Vagina (tissue), 2 donors: ENCODE measurements at regions not wholly inside any gene's neighbourhood (a gene's known extent, or its start where the extent isn't known, plus 50 kb on each side); places are given as distances from the start of the nearest gene placed in this dataset.

ENCODE experiments used
- DNase-seq, 2 donors: peaks; one replicate each; pipeline ENCODE4 v3.0.0-alpha.2; 2017; ENCODE audit errors: extremely low spot score in 2 of 2
- H3K27ac ChIP-seq: fragments of 200-600 bp; sonication (generic); one replicate; pipeline ENCODE4 v1.5.1; 2019
- H3K27me3 ChIP-seq: fragments of 200-600 bp; sonication (generic); one replicate; pipeline ENCODE4 v1.5.1; 2019
- H3K36me3 ChIP-seq, 2 donors: fragments of 200-600 bp; sonication (generic); one replicate each; pipeline ENCODE4 v1.5.1; 2017 to 2019
- H3K4me1 ChIP-seq: fragments of 200-600 bp; sonication (generic); one replicate; pipeline ENCODE4 v1.5.1; 2019
- H3K4me3 ChIP-seq, 2 donors: fragments of 200-600 bp; sonication (generic); 1 replicate in 1 of 2; 2 replicates in 1 of 2; pipeline ENCODE4 v1.5.1; 2016 to 2019
- H3K9me3 ChIP-seq: fragments of 200-600 bp; sonication (generic); one replicate; pipeline ENCODE4 v1.5.1; 2019
- POLR2A ChIP-seq, 2 donors: fragments of 450-650 bp; IDR thresholded peaks; one replicate each; pipeline ENCODE4 v1.6.1; 2017; ENCODE audit warnings: antibody characterized with exemption in 2 of 2, mild to moderate bottlenecking in 2 of 2, moderate library complexity in 2 of 2
- POLR2AphosphoS5 ChIP-seq, 2 donors: sonication (generic); formaldehyde crosslinking; IDR thresholded peaks; one replicate each; pipeline ENCODE4 v1.9.0; 2017; ENCODE audit warnings: antibody characterized with exemption in 2 of 2, mild to moderate bottlenecking in 2 of 2, low read depth in 1 of 2; ENCODE audit not compliant: insufficient read depth in 1 of 2
- intact Hi-C: fragments of 100-400 bp; cut with DNase I; formaldehyde crosslinking; loops from one replicate; pipeline ENCODE4 v1.15.1; 2023
- TF ChIP-seq, protein P1 (sequence below), 3 experiments: fragments of 450-650 bp in 2 of 3; fragments of 200-600 bp in 1 of 3; sonication (generic) in 1 of 3; IDR thresholded peaks; one replicate each; pipeline ENCODE4 v1.5.1; 2017 to 2019; ENCODE audit warnings: antibody characterized with exemption in 3 of 3, mild to moderate bottlenecking in 2 of 3, moderate library complexity in 2 of 3

DNA sequence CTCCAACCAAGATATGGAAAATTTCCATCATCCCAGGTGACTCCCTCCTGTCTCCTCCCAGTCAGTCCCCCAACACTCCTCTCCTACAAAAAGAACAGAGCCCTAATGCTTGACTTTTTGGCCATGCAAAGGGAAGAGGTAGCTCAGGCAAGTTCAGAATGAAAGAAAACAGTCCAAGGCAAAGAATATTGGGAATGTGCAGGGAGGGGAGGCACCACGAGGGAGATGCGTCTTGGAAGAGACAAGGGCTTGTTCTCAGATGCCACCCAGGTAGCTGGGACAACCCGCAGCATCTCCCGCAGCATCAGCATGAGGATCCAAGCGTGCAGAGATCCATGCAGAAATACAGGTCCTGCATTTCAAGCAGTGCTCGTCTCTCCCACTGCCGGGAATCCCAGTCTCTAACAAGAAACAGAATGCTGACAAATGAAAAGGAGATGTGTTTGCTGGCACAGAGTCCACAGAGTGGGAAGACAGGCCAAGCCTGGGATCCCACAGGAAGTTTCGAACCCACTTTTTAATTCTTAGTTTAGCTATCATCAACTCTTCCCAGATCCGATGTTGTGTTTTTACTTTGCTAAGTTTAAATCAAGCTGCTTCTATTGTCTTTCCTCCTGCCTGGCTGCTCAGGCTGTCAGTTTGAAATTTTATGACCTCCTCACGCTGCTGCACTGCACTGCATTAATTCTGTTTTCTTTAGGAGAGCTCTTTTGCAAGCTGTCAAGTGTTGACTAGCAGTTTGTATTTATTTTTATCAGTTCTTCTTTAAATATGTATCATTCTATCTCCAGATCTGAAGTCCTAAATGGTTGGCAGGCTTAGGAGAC is 86.8 kb upstream of the OSMR start:
- Histone ChIP-seq H3K27me3 (no peaks in the 10 kb centered on the region), H3K27ac (peak overlapping the region; percentile 29), H3K4me1 (no peaks in the 10 kb centered on the region), H3K9me3 (no peaks in the 10 kb centered on the region), H3K36me3 (no peaks in the 10 kb centered on the region), H3K4me3 (peak overlapping the region; percentile 2 to 4)
- no peak for DNase-seq
- TF ChIP-seq, protein P1, sequence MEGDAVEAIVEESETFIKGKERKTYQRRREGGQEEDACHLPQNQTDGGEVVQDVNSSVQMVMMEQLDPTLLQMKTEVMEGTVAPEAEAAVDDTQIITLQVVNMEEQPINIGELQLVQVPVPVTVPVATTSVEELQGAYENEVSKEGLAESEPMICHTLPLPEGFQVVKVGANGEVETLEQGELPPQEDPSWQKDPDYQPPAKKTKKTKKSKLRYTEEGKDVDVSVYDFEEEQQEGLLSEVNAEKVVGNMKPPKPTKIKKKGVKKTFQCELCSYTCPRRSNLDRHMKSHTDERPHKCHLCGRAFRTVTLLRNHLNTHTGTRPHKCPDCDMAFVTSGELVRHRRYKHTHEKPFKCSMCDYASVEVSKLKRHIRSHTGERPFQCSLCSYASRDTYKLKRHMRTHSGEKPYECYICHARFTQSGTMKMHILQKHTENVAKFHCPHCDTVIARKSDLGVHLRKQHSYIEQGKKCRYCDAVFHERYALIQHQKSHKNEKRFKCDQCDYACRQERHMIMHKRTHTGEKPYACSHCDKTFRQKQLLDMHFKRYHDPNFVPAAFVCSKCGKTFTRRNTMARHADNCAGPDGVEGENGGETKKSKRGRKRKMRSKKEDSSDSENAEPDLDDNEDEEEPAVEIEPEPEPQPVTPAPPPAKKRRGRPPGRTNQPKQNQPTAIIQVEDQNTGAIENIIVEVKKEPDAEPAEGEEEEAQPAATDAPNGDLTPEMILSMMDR (IDR thresholded peaks at IDR 0.05), result no peak
- TF ChIP-seq POLR2AphosphoS5 (IDR thresholded peaks at IDR 0.05; ENCODE audit: insufficient read depth in 1 of 2, low read depth in 1 of 2) (no peak), POLR2A (IDR thresholded peaks at IDR 0.05) (no peak)
- intact Hi-C loops, result no loop called here

DNA sequence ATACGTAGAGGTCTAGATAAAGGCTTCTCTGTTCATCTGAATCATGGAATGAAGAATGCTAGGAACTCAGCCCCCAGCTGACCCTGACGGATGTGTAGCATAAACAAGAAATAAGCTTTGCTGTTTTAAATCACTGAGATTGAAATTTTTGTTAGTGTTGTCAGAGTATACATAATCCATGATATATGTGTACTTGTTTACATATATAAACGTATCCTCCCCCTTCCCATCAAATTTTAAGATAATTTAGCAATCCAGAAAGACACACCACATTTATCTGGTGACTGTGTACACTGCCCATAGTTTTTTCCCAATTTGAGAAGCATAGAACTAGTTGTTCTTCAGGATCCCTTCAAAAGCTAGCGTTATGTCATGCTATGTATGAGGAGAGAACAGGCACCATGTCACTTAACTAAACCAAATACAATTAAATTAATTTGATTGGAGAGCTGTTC is 80.8 kb upstream of the OSMR start:
- no peak for DNase-seq
- H3K4me3 ChIP-seq, result no peak overlapping the region
- no peaks in the 10 kb centered on the region for H3K4me1 ChIP-seq
- TF ChIP-seq, protein P1 (IDR thresholded peaks at IDR 0.05), result no peak
- TF ChIP-seq POLR2AphosphoS5 (IDR thresholded peaks at IDR 0.05; ENCODE audit: insufficient read depth in 1 of 2, low read depth in 1 of 2), result no peak
- no peak for TF ChIP-seq POLR2A (IDR thresholded peaks at IDR 0.05)
- H3K36me3 ChIP-seq, result no peaks in the 10 kb centered on the region
- no peaks in the 10 kb centered on the region for H3K9me3 ChIP-seq
- no peaks in the 10 kb centered on the region for H3K27me3 ChIP-seq
- H3K27ac ChIP-seq, result no peak overlapping the region
- intact Hi-C loops, result no loop called here

DNA sequence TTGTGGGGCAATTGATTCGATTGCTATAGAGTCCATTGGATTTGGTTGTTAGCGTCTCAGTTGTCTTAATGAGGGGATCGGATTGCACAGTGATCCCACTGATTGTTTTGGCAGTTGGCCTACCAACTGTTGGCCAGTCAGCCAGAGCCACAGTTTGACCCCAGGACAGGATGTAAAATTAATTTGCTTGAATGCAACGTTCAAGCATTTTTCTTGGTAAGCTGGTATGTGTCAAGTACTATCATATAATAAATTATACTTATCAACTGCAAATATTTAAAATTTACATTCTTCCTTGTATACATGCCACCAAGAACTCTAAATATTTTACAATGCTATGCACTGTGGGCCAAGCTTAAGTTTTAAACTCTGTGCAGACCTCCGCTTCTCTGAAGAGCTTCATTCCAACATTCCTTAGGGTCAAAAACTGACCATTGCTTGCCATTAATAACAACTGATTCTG is 80.4 kb upstream of the OSMR start:
- Histone ChIP-seq H3K4me3 (no peak overlapping the region), H3K36me3 (no peaks in the 10 kb centered on the region), H3K27me3 (no peaks in the 10 kb centered on the region), H3K27ac (no peak overlapping the region), H3K9me3 (no peaks in the 10 kb centered on the region), H3K4me1 (no peaks in the 10 kb centered on the region)
- TF ChIP-seq, protein P1 (IDR thresholded peaks at IDR 0.05), result no peak
- TF ChIP-seq POLR2A (IDR thresholded peaks at IDR 0.05), result no peak
- TF ChIP-seq POLR2AphosphoS5 (IDR thresholded peaks at IDR 0.05; ENCODE audit: insufficient read depth in 1 of 2, low read depth in 1 of 2), result no peak
- no peak for DNase-seq
- intact Hi-C loops, result no loop called here

DNA sequence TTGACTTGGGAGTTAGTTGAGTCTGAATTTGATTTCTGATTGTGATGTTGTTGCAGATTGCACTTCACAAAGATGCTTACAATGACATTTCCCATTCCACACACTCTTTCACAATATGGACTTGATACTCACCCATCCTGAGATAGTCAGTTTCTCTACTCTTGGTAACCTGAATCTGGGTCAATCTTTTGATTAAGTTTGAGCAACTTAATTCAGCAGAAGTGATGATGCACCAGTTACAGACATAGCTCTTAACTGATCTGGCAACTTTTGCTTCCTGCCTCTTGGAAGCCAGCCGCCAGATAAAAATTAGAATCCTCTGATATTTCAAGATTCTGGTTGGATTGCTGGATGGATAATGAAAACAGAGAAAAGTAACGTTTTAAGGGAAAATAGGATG is 79.7 kb upstream of the OSMR start:
- no peaks in the 10 kb centered on the region for H3K9me3 ChIP-seq
- no peaks in the 10 kb centered on the region for H3K4me1 ChIP-seq
- H3K27me3 ChIP-seq, result no peaks in the 10 kb centered on the region
- H3K36me3 ChIP-seq, result no peaks in the 10 kb centered on the region
- H3K4me3 ChIP-seq, result no peak overlapping the region
- no peak for DNase-seq
- TF ChIP-seq, protein P1 (IDR thresholded peaks at IDR 0.05), result no peak
- TF ChIP-seq POLR2A (IDR thresholded peaks at IDR 0.05) (no peak), POLR2AphosphoS5 (IDR thresholded peaks at IDR 0.05; ENCODE audit: insufficient read depth in 1 of 2, low read depth in 1 of 2) (no peak)
- H3K27ac ChIP-seq, result no peak overlapping the region
- intact Hi-C loops, result no loop called here
